NCI-H526 treated with DMSO at 0.1 percent for 48 hours (cell line): ENCODE measurements at regions not wholly inside any gene's neighbourhood (a gene's known extent, or its start where the extent isn't known, plus 50 kb on each side); places are given as distances from the start of the nearest gene placed in this dataset.

ENCODE experiments used
- DNase-seq: peaks from one replicate; lab custom pipeline; 2025; lab: John Stamatoyannopoulos, UW

GRCh38 chr4:101593666-101594065 lies 196.9 kb upstream of the BANK1 start:
- no peak for DNase-seq

- no peak for DNase-seq
Measured at GRCh38 chr4:101584306-101584705, 206.2 kb upstream of the BANK1 start.

GRCh38 chr4:101563126-101563525 lies 215.8 kb upstream of the PPP3CA start:
- no peak for DNase-seq

GRCh38 chr4:101556842-101557241 lies 209.5 kb upstream of the PPP3CA start:
- no peak for DNase-seq

GRCh38 chr4:101555341-101555880 lies 208.1 kb upstream of the PPP3CA start:
- DNase-seq = no peak

- no peak for DNase-seq
Measured at GRCh38 chr4:101540336-101540735, 193.0 kb upstream of the PPP3CA start.

GRCh38 chr4:101528526-101528925 lies 181.2 kb upstream of the PPP3CA start:
- no peak for DNase-seq

- DNase-seq = no peak
Measured at GRCh38 chr4:101527188-101527587, 179.9 kb upstream of the PPP3CA start.

- DNase-seq = no peak
Measured at GRCh38 chr4:101515566-101515965, 168.2 kb upstream of the PPP3CA start.

- DNase-seq = no peak
Measured at GRCh38 chr4:101515099-101515498, 167.8 kb upstream of the PPP3CA start.

GRCh38 chr4:101512416-101512815 lies 165.1 kb upstream of the PPP3CA start:
- DNase-seq = no peak

GRCh38 chr4:101501421-101501820 lies 154.1 kb upstream of the PPP3CA start:
- no peak for DNase-seq

GRCh38 chr4:101500742-101501141 lies 153.4 kb upstream of the PPP3CA start:
- no peak for DNase-seq

GRCh38 chr4:101475246-101475645 lies 127.9 kb upstream of the PPP3CA start:
- no peak for DNase-seq

- no peak for DNase-seq
Measured at GRCh38 chr4:101471201-101471600, 123.9 kb upstream of the PPP3CA start.

GRCh38 chr4:101464596-101464995 lies 117.3 kb upstream of the PPP3CA start:
- no peak for DNase-seq

- no peak for DNase-seq
Measured at GRCh38 chr4:101458914-101459313, 111.6 kb upstream of the PPP3CA start.

- DNase-seq = no peak
Measured at GRCh38 chr4:101458473-101458872, 111.1 kb upstream of the PPP3CA start.

GRCh38 chr4:101451086-101451485 lies 103.8 kb upstream of the PPP3CA start:
- DNase-seq = no peak

- no peak for DNase-seq
Measured at GRCh38 chr4:101441446-101441845, 94.1 kb upstream of the PPP3CA start.

GRCh38 chr4:101439926-101440325 lies 92.6 kb upstream of the PPP3CA start:
- no peak for DNase-seq

GRCh38 chr4:101421386-101421785 lies 74.1 kb upstream of the PPP3CA start:
- no peak for DNase-seq

- DNase-seq = no peak
Measured at GRCh38 chr4:101420661-101421060, 73.3 kb upstream of the PPP3CA start.

- peak; percentile 94 for DNase-seq
Measured at GRCh38 chr4:101419336-101420135, 72.2 kb upstream of the PPP3CA start.
